ENCODE measurements at regions not wholly inside any gene's neighbourhood (a gene's known extent, or its start where the extent isn't known, plus 50 kb on each side); places are given as distances from the start of the nearest gene placed in this dataset.

- no peak for TF ChIP-seq ZNF639 (CRISPR knock-in tag; conservative IDR thresholded peaks at IDR 0.05)
- no peak for TF ChIP-seq REST (IDR thresholded peaks at IDR 0.05; ENCODE audit: borderline replicate concordance in 1 of 2, low read depth in 1 of 2, low read length in 2 of 2)
- TF ChIP-seq, protein P1, sequence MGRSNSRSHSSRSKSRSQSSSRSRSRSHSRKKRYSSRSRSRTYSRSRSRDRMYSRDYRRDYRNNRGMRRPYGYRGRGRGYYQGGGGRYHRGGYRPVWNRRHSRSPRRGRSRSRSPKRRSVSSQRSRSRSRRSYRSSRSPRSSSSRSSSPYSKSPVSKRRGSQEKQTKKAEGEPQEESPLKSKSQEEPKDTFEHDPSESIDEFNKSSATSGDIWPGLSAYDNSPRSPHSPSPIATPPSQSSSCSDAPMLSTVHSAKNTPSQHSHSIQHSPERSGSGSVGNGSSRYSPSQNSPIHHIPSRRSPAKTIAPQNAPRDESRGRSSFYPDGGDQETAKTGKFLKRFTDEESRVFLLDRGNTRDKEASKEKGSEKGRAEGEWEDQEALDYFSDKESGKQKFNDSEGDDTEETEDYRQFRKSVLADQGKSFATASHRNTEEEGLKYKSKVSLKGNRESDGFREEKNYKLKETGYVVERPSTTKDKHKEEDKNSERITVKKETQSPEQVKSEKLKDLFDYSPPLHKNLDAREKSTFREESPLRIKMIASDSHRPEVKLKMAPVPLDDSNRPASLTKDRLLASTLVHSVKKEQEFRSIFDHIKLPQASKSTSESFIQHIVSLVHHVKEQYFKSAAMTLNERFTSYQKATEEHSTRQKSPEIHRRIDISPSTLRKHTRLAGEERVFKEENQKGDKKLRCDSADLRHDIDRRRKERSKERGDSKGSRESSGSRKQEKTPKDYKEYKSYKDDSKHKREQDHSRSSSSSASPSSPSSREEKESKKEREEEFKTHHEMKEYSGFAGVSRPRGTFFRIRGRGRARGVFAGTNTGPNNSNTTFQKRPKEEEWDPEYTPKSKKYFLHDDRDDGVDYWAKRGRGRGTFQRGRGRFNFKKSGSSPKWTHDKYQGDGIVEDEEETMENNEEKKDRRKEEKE (IDR thresholded peaks at IDR 0.05), result no peak
- no peak for TF ChIP-seq CTCF (CRISPR knock-in tag; IDR thresholded peaks at IDR 0.05)
- no peak for TF ChIP-seq SUZ12 (IDR thresholded peaks at IDR 0.05; ENCODE audit: low read depth, low read length)
- TF ChIP-seq ZNF274 (CRISPR knock-in tag; IDR thresholded peaks at IDR 0.05), result no peak
Measured at GRCh38 chrX:35561985-35562384, 236.2 kb upstream of the MAGEB16 start.

Measured in HepG2 (cell line).